ENCODE measurements at regions not wholly inside any gene's neighbourhood (a gene's known extent, or its start where the extent isn't known, plus 50 kb on each side); places are given as distances from the start of the nearest gene placed in this dataset.

DNA sequence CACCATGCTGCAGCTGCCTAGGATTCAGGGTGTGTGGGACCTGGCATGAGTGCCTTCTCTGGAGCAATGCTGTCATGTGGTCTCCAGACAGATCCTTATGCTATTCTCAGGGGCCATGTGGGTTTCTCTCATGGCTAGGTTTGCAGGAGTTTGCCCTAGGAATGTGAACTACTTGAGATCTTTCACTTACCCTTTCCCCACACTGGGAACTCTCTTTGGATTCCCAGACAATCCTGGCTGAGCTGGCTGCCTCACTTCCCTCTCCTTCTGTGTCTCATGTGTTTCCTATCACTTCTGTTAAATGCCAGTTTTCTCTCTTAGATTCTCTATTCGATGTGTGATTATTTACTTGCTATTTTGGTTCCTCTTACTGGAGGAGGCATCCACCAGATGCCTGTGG lies 270.2 kb upstream of the RASA1 start:
- no peak overlapping the region for H3K4me3 ChIP-seq (ENCODE audit: low read depth, low read length)
- CTCF ChIA-PET: interaction anchor here (1.0 kb wide), 1 partner anchor 117 kb away, joined by 3 read pairs; no protein-coding TSS in a partner anchor
- no peak for TF ChIP-seq CTCF (IDR thresholded peaks at IDR 0.05; ENCODE audit: insufficient read depth, low read length, missing control alignments)
- no peak for DNase-seq (ENCODE audit: low read depth, low spot score)
- POLR2A ChIA-PET: no interaction called here

GRCh38 chr5:86999951-87000350 lies 267.7 kb upstream of the RASA1 start:
- CTCF ChIA-PET: interaction anchor here (2.2 to 2.3 kb wide), 2 partner anchors 12 kb away, joined by 14 to 16 read pairs; no protein-coding TSS in a partner anchor
- POLR2A ChIA-PET: no interaction called here
- TF ChIP-seq CTCF (IDR thresholded peaks at IDR 0.05; ENCODE audit: insufficient read depth, low read length, missing control alignments): no peak
- H3K4me3 ChIP-seq (ENCODE audit: low read depth, low read length): no peak overlapping the region
- DNase-seq (ENCODE audit: low read depth, low spot score): no peak

DNA sequence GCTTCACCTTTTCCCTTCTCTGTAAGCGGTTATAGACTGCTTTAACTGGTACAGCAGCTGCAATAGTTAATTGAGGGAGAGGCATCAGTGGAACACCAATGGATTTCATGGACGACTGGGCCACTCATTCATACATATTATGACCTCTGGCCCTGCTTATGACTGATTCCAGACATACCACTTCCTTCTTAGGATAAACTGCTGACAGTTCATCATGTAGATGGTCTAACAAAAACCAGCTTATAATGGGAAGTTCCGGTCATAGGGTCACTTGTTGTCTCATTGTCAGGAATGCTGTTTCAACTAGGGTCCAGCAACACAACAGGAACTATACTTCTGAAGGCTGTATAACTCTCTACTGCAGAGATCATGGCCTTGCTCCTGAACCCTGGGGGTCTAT lies 265.2 kb upstream of the RASA1 start:
- TF ChIP-seq CTCF (IDR thresholded peaks at IDR 0.05; ENCODE audit: insufficient read depth, low read length, missing control alignments): no peak
- DNase-seq (ENCODE audit: low read depth, low spot score): no peak
- H3K4me3 ChIP-seq (ENCODE audit: low read depth, low read length): no peak overlapping the region
- CTCF ChIA-PET: interaction anchor here (1.7 to 2.3 kb wide), 3 partner anchors 9 to 122 kb away, joined by 4 to 14 read pairs (median 7); no protein-coding TSS in a partner anchor
- POLR2A ChIA-PET: no interaction called here

- DNase-seq (ENCODE audit: low read depth, low spot score): no peak
- ChIA-PET POLR2A (no interaction called here), CTCF (interaction anchor here (1.0 kb wide), 1 partner anchor 9 kb away, joined by 3 read pairs; no protein-coding TSS in a partner anchor)
- TF ChIP-seq CTCF (IDR thresholded peaks at IDR 0.05; ENCODE audit: insufficient read depth, low read length, missing control alignments): no peak
- no peak overlapping the region for H3K4me3 ChIP-seq (ENCODE audit: low read depth, low read length)
These were observed 263.6 kb upstream of the RASA1 start for GRCh38 chr5:87004101-87004500.

DNA sequence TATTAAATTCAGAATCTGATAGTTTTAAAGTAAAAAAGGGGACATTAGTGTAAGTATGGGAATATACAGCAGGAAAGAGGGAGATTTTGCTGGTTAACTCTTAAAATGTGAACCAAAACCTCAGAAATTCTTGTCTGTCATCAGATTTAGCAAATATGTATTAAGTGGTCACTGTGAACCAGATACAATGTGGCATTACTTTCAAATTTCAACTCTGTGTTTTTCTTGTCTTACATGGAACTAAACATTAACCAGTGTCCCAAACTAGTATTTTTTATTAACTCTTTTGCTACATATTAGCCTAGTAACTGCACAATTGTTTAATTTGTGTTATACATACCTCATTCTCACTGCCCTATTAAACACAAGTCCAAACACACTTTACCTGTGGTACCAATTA lies 259.9 kb upstream of the RASA1 start:
- POLR2A ChIA-PET: no interaction called here
- CTCF ChIA-PET: no interaction called here
- DNase-seq (ENCODE audit: low read depth, low spot score): no peak

More for the DNA sequence above, 259.9 kb upstream of the RASA1 start:
- TF ChIP-seq CTCF (IDR thresholded peaks at IDR 0.05; ENCODE audit: insufficient read depth, low read length, missing control alignments): no peak
- no peak overlapping the region for H3K4me3 ChIP-seq (ENCODE audit: low read depth, low read length)
